DND-41 (cell line): ENCODE measurements at regions not wholly inside any gene's neighbourhood (a gene's known extent, or its start where the extent isn't known, plus 50 kb on each side); places are given as distances from the start of the nearest gene placed in this dataset.

Experiments used
- ATAC-seq: fragments of 200-7000 bp; cut with Tn5 transposase; 3 replicates; pipeline ENCODE4 v1.9.1; 2021; ENCODE audit warnings: low read depth; ENCODE audit not compliant: insufficient read depth
- DNase-seq: peaks from one replicate; pipeline ENCODE4 v3.0.0-alpha.2; 2020
- H2AFZ ChIP-seq: 2 replicates; pipeline ENCODE4 v1.6.0; 2012; ENCODE audit warnings: low read depth, low read length
- H3K27ac ChIP-seq: 2 replicates; pipeline ENCODE4 v1.5.1; 2012; ENCODE audit warnings: low read length, inconsistent platforms
- H3K27me3 ChIP-seq: fragments of 200-600 bp; sonication (generic); 2 replicates; pipeline ENCODE4 v1.6.0; 2012; ENCODE audit warnings: low read length, mild to moderate bottlenecking, inconsistent platforms; ENCODE audit not compliant: insufficient read depth, poor library complexity
- H3K36me3 ChIP-seq: 2 replicates; pipeline ENCODE4 v1.5.1; 2012; ENCODE audit warnings: low read length, inconsistent platforms; ENCODE audit not compliant: insufficient read depth
- H3K4me1 ChIP-seq: 2 replicates; pipeline ENCODE4 v1.5.1; 2012; ENCODE audit warnings: mild to moderate bottlenecking, low read length; ENCODE audit not compliant: insufficient read depth
- H3K4me2 ChIP-seq: 2 replicates; pipeline ENCODE4 v1.6.0; 2012; ENCODE audit warnings: mild to moderate bottlenecking, moderate library complexity, low read length, inconsistent platforms; ENCODE audit not compliant: insufficient read depth
- H3K4me3 ChIP-seq, 2 experiments: fragments of 200-600 bp in 1 of 2; shearing (Covaris generic) in 1 of 2; 2 replicates each; pipeline ENCODE4 v1.5.1; 2012 to 2016; ENCODE audit warnings: inconsistent platforms in 2 of 2, low read length in 2 of 2, mild to moderate bottlenecking in 2 of 2, low read depth in 1 of 2, moderate library complexity in 1 of 2
- H3K79me2 ChIP-seq: 2 replicates; pipeline ENCODE4 v1.6.0; 2012; ENCODE audit warnings: low read length, inconsistent platforms; ENCODE audit not compliant: insufficient read depth
- H3K9ac ChIP-seq: 2 replicates; pipeline ENCODE4 v1.6.0; 2012; ENCODE audit warnings: low read depth, mild to moderate bottlenecking, inconsistent platforms, low read length, moderate library complexity
- H3K9me3 ChIP-seq: 2 replicates; pipeline ENCODE4 v1.5.1; 2012; ENCODE audit warnings: low read length, moderate library complexity, mild to moderate bottlenecking, inconsistent platforms; ENCODE audit not compliant: insufficient read depth, severe bottlenecking
- H4K20me1 ChIP-seq: 2 replicates; pipeline ENCODE4 v1.6.0; 2012; ENCODE audit warnings: low read length; ENCODE audit not compliant: insufficient read depth
- CTCF ChIP-seq: IDR thresholded peaks from 2 replicates; pipeline ENCODE4 v1.5.1; 2012; ENCODE audit warnings: borderline replicate concordance, low read length, moderate library complexity, mild to moderate bottlenecking; ENCODE audit not compliant: poor library complexity, severe bottlenecking; ENCODE audit errors: extremely low read depth
- EZH2 ChIP-seq: IDR thresholded peaks from 3 replicates; pipeline ENCODE4 v1.6.1; 2012; ENCODE audit warnings: borderline replicate concordance, low read depth, mild to moderate bottlenecking, moderate library complexity, low read length, inconsistent platforms; ENCODE audit not compliant: severe bottlenecking

GRCh38 chr1:79599257-79599656 lies 592.7 kb upstream of the ADGRL4 start:
- Histone ChIP-seq H3K27me3 (no peaks in the 10 kb centered on the region), H3K9me3 (no peaks in the 10 kb centered on the region)
- ATAC-seq: no peak

GRCh38 chr1:79595931-79596330 lies 589.4 kb upstream of the ADGRL4 start:
- no peaks in the 10 kb centered on the region for H3K79me2 ChIP-seq
- DNase-seq: no peak
- no peaks in the 10 kb centered on the region for H3K36me3 ChIP-seq
- no peak for ATAC-seq
- no peak overlapping the region for H3K9ac ChIP-seq
- H3K9me3 ChIP-seq: no peaks in the 10 kb centered on the region
- H3K27ac ChIP-seq: no peak overlapping the region
- H4K20me1 ChIP-seq: no peaks in the 10 kb centered on the region
- no peak overlapping the region for H3K4me3 ChIP-seq
- TF ChIP-seq CTCF (no peak), EZH2 (no peak)
- no peak overlapping the region for H3K4me2 ChIP-seq
- H2AFZ ChIP-seq: no peak overlapping the region
- no peaks in the 10 kb centered on the region for H3K4me1 ChIP-seq
- H3K27me3 ChIP-seq: no peaks in the 10 kb centered on the region

More at GRCh38 chr1:79599257-79599656, 592.7 kb upstream of the ADGRL4 start:
- no peaks in the 10 kb centered on the region for H3K4me1 ChIP-seq
- no peak overlapping the region for H3K4me2 ChIP-seq
- no peaks in the 10 kb centered on the region for H4K20me1 ChIP-seq
- no peak for TF ChIP-seq EZH2
- TF ChIP-seq CTCF: no peak
- no peak overlapping the region for H3K4me3 ChIP-seq
- no peaks in the 10 kb centered on the region for H3K79me2 ChIP-seq
- H3K27ac ChIP-seq: no peak overlapping the region
- H2AFZ ChIP-seq: no peak overlapping the region
- no peak for DNase-seq
- no peak overlapping the region for H3K9ac ChIP-seq
- no peaks in the 10 kb centered on the region for H3K36me3 ChIP-seq

GRCh38 chr1:79594121-79594698 lies 587.7 kb upstream of the ADGRL4 start:
- Histone ChIP-seq H3K36me3 (no peaks in the 10 kb centered on the region), H3K9me3 (no peaks in the 10 kb centered on the region), H3K27ac (no peak overlapping the region), H2AFZ (no peak overlapping the region), H3K4me2 (no peak overlapping the region), H3K4me3 (no peak overlapping the region), H3K9ac (no peak overlapping the region), H4K20me1 (no peaks in the 10 kb centered on the region), H3K27me3 (no peaks in the 10 kb centered on the region), H3K4me1 (no peaks in the 10 kb centered on the region), H3K79me2 (no peaks in the 10 kb centered on the region)
- no peak for ATAC-seq
- TF ChIP-seq EZH2 (no peak), CTCF (no peak)
- DNase-seq: no peak
